H1 (cell line): ENCODE measurements at regions not wholly inside any gene's neighbourhood (a gene's known extent, or its start where the extent isn't known, plus 50 kb on each side); places are given as distances from the start of the nearest gene placed in this dataset.

Experiments
- ATF2 ChIP-seq: IDR thresholded peaks from 2 replicates; pipeline ENCODE4 v1.6.1; 2012; ENCODE audit warnings: low read length, inconsistent platforms
- EZH2 ChIP-seq: fragments of 200-600 bp; sonication (generic); IDR thresholded peaks from 2 replicates; pipeline ENCODE4 v1.7.1; 2012; ENCODE audit warnings: low read depth, mild to moderate bottlenecking, moderate library complexity, low read length, inconsistent platforms; ENCODE audit not compliant: severe bottlenecking
- GTF2F1 ChIP-seq: IDR thresholded peaks from 2 replicates; pipeline ENCODE4 v1.6.1; 2012; ENCODE audit warnings: low read depth, low read length, improper control_type of control experiment, borderline replicate concordance
- POLR2A ChIP-seq, 2 experiments: IDR thresholded peaks; 1 replicate in 1 of 2; 2 replicates in 1 of 2; pipeline ENCODE4 v1.6.1; 2011; ENCODE audit warnings: low read depth in 2 of 2, low read length in 2 of 2, mild to moderate bottlenecking in 2 of 2; ENCODE audit errors: control extremely low read depth in 1 of 2
- RAD21 ChIP-seq, 2 experiments: IDR thresholded peaks in 1 of 2; conservative IDR thresholded peaks in 1 of 2; 2 replicates each; pipeline ENCODE4 v1.6.1; 2011; ENCODE audit warnings: low read depth in 2 of 2, low read length in 2 of 2, improper control_type of control experiment in 1 of 2, inconsistent platforms in 1 of 2, mild to moderate bottlenecking in 1 of 2, moderate library complexity in 1 of 2
- TAF1 ChIP-seq: IDR thresholded peaks from 2 replicates; pipeline ENCODE4 v1.6.1; 2011; ENCODE audit warnings: mild to moderate bottlenecking, low read depth, low read length

GRCh38 chr18:45295388-45295787 is 319.9 kb upstream of the SLC14A2 start:
- no peak for TF ChIP-seq TAF1
- no peak for TF ChIP-seq POLR2A (IDR thresholded peaks at IDR 0.05; ENCODE audit: control extremely low read depth in 1 of 2, low read depth in 2 of 2, low read length in 2 of 2)
- TF ChIP-seq EZH2 = no peak
- TF ChIP-seq GTF2F1 = no peak
- TF ChIP-seq RAD21 (IDR thresholded peaks at IDR 0.05 in 1 of 2, conservative IDR thresholded peaks at IDR 0.05 in 1 of 2; ENCODE audit: low read depth in 2 of 2, low read length in 2 of 2) = no peak
- no peak for TF ChIP-seq ATF2
